ENCODE measurements at regions not wholly inside any gene's neighbourhood (a gene's known extent, or its start where the extent isn't known, plus 50 kb on each side); places are given as distances from the start of the nearest gene placed in this dataset.
A peak's percentile ranks its signal among the peaks of the same experiment; 100 is the strongest.
"Not testable (repeated sequence)": the region's sequence is repeated elsewhere in the genome, so short reads cannot be mapped to it uniquely, and the experiment has no call there.

DNA sequence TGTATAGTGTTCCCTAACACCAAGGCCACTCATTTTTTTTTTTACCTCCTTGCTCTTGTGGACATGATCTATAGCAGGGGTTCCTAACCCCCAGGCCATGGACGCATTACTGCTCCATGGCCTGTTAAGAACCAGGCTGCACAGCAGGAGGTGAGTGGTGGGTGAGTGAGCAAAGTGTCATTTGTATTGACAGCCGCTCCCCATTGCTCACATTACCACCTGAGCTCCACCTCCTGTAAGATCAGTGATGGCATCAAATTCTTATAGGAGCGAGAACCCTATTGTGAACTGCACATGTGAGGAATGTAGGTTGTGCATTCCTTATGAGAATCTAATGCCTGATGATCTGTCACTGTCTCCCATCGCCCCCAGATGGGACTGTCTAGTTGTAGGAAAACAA is 342.0 kb downstream of the SOX9 start:
- intact Hi-C loops (cut with DNase I) = no loop called here
- Histone ChIP-seq H3K27ac (no peak overlapping the region), H3K4me3 (no peak overlapping the region), H3K27me3 (ENCODE audit: low read depth) (no peaks in the 10 kb centered on the region), H3K4me1 (no peaks in the 10 kb centered on the region), H3K36me3 (no peaks in the 10 kb centered on the region), H3K9me3 (no peaks in the 10 kb centered on the region)
- DNase-seq = no peak
- ATAC-seq = no peak
- no peak for TF ChIP-seq CTCF (IDR thresholded peaks at IDR 0.05)

- H3K27ac ChIP-seq = peak overlapping the region; percentile 24
- no peak overlapping the region for H3K4me3 ChIP-seq
- ATAC-seq = peak in 1 of 2 donors; percentile 57
- no peaks in the 10 kb centered on the region for H3K4me1 ChIP-seq
- intact Hi-C loops (cut with DNase I) = no loop called here
- DNase-seq = no peak
- no peaks in the 10 kb centered on the region for H3K36me3 ChIP-seq
- H3K9me3 ChIP-seq = no peaks in the 10 kb centered on the region
- no peak for TF ChIP-seq CTCF (IDR thresholded peaks at IDR 0.05)
- H3K27me3 ChIP-seq (ENCODE audit: low read depth) = no peaks in the 10 kb centered on the region
Measured at GRCh38 chr17:72463287-72464102, 342.7 kb downstream of the SOX9 start.

DNA sequence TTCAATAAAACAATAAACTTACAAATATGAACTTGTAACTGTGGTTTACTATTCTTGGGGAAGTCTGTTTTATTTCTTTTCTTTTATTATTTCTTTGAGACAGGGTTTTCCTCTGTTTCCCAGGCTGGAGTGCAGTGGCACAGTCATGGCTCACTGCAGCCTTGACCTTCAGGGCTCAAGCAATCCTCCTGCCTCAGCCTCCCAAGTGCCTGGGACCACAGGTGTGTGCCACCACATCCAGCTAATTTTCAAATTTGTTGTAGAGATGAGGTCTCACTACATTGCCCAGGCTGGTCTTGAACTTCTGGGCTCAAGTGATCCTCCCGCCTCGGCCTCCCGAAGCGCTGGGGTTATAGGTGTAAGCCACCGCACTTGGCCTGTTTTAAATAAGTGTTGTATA is 343.4 kb downstream of the SOX9 start:
- H3K36me3 ChIP-seq; ATAC-seq; H3K4me1 ChIP-seq; H3K27ac ChIP-seq; DNase-seq; intact Hi-C loops (cut with DNase I); H3K27me3 ChIP-seq (ENCODE audit: low read depth); H3K9me3 ChIP-seq; H3K4me3 ChIP-seq: not testable (repeated sequence)

- DNase-seq = no peak
- ATAC-seq = peak in 1 of 2 donors; percentile 44
- Histone ChIP-seq H3K27me3 (ENCODE audit: low read depth) (no peaks in the 10 kb centered on the region), H3K4me1 (no peaks in the 10 kb centered on the region), H3K36me3 (no peaks in the 10 kb centered on the region), H3K27ac (peak overlapping the region; percentile 5), H3K9me3 (no peaks in the 10 kb centered on the region), H3K4me3 (no peak overlapping the region)
- intact Hi-C loops (cut with DNase I) = no loop called here
- TF ChIP-seq CTCF (IDR thresholded peaks at IDR 0.05) = no peak
Measured at GRCh38 chr17:72465191-72466024, 344.6 kb downstream of the SOX9 start.

DNA sequence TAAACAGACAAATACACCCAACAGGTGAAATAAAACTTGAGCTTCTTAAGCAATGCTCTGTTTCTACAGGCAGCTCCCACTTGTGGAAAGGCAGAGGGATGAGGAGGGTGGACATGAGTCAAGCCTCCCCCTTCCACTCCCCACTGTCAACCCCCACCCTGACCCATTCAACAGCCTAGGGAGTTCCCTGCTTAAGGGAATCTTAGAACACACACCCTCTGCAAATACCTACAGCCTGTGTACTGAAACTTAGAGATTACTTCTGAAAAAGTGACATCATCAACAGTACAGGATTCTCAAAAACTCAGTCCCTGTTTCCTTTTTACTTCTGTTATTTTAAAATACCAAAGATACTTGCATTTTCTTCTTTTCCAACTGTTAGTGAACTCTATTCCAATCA is 345.4 kb downstream of the SOX9 start:
- ATAC-seq (peak; percentile 68 to 85), DNase-seq (no peak)
- H3K36me3 ChIP-seq = no peaks in the 10 kb centered on the region
- peak overlapping the region; percentile 5 for H3K27ac ChIP-seq
- no peaks in the 10 kb centered on the region for H3K9me3 ChIP-seq
- intact Hi-C loops (cut with DNase I) = no loop called here
- no peaks in the 10 kb centered on the region for H3K27me3 ChIP-seq (ENCODE audit: low read depth)
- TF ChIP-seq CTCF (IDR thresholded peaks at IDR 0.05) = no peak
- H3K4me1 ChIP-seq = no peaks in the 10 kb centered on the region
- no peak overlapping the region for H3K4me3 ChIP-seq

GRCh38 chr17:72466606-72467005 is 345.8 kb downstream of the SOX9 start:
- Histone ChIP-seq H3K27ac (no peak overlapping the region), H3K4me1 (no peaks in the 10 kb centered on the region)

More at GRCh38 chr17:72466606-72467005, 345.8 kb downstream of the SOX9 start:
- no peak overlapping the region for H3K4me3 ChIP-seq
- no peaks in the 10 kb centered on the region for H3K9me3 ChIP-seq
- DNase-seq = no peak
- H3K27me3 ChIP-seq (ENCODE audit: low read depth) = no peaks in the 10 kb centered on the region
- intact Hi-C loops (cut with DNase I) = no loop called here
- no peaks in the 10 kb centered on the region for H3K36me3 ChIP-seq
- TF ChIP-seq CTCF (IDR thresholded peaks at IDR 0.05) = no peak
- ATAC-seq = no peak
